GM21619 (cell line): ENCODE measurements at regions not wholly inside any gene's neighbourhood (a gene's known extent, or its start where the extent isn't known, plus 50 kb on each side); places are given as distances from the start of the nearest gene placed in this dataset.
A peak's percentile ranks its signal among the peaks of the same experiment; 100 is the strongest.
"Not testable (repeated sequence)": the region's sequence is repeated elsewhere in the genome, so short reads cannot be mapped to it uniquely, and the experiment has no call there.

Experiments used
- ATAC-seq: cut with Tn5 transposase; IDR thresholded peaks from one replicate; pipeline ENCODE4 v1.9.1; 2021; ENCODE audit not compliant: unreplicated experiment

DNA sequence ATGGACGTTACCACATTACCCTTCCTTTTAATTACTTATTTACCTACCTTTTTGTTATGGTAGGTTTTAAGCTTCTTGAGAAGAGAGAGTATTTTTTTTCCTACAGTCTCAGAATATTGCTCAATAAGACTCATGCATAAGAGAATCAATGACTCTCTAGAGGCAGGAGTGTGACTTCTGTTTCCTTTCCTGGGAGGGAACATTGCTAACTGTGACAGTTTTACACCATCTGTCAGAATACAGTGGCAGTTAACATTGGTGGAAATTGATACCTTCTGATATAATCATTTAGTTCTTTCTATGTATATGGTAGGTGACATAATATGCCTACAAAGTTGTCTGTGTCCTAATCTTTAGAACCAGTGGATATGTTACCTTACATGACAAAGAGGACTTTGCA is 348.7 kb upstream of the POT1 start:
- ATAC-seq = no peak

DNA sequence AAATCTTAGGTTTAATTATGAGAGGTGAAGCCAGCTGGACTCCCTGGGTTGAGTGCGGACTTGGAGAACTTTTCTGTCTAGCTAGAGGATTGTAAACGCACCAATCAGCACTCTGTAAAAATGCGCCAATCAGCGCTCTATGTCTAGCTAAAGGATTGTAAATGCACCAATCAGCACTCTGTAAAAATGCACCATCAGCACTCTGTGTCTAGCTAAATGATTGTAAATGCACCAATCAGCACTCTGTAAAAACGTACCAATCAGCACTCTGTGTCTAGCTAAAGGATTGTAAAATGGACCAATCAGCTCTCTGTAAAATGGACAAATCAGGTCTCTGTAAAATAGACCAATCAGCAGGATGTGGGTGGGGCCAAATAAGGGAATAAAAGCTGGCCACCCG is 345.1 kb upstream of the POT1 start:
- not testable (repeated sequence) for ATAC-seq

DNA sequence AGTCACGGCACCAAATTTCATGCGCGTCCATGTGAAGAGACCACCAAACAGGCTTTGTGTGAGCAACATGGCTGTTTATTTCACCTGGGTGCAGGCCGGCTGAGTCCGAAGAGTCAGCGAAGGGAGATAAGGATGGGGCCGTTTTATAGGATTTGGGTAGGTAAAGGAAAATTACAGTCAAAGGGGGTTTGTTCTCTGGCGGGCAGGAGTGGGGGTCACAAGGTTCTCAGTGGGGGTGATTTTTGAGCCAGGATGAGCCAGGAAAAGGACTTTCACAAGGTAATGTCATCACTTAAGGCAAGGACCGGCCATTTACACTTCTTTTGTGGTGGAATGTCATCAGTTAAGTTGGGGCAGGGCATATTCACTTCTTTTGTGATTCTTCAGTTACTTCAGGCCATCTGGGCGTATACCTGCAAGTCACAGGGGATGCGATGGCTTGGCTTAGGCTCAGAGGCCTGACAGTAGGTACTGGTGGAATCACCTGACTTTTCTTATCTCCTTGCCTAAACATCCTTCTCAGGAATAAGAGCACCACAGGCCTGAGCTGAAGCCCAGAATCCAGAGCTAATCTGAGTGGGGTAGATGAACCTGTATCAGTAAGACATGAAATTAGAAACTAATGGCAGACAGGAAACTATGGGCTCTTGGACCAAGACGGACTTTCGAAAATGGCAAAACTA is 334.7 kb upstream of the POT1 start:
- ATAC-seq = not testable (repeated sequence)

DNA sequence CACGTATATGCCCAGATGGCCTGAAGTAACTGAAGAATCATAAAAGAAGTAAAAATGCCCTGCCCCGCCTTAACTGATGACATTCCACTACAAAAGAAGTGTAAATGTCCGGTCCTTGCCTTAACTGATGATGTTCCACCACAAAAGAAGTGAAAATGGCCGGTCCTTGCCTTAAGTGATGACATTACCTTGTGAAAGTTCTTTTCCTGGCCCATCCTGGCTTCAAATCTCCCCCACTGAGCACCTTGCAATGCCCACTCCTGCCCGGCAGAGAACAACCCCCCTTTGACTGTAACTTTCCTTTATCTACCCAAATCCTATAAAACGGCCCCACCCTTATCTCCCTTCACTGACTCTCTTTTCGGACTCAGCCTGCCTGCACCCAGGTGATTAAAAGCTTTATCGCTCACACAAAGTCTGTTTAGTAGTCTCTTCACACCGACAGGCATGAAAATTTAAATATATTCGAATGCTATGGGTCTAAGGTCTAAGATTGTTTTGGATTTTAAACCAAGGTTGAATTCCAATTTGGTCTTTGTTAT is 329.3 kb upstream of the POT1 start:
- ATAC-seq = not testable (repeated sequence)

DNA sequence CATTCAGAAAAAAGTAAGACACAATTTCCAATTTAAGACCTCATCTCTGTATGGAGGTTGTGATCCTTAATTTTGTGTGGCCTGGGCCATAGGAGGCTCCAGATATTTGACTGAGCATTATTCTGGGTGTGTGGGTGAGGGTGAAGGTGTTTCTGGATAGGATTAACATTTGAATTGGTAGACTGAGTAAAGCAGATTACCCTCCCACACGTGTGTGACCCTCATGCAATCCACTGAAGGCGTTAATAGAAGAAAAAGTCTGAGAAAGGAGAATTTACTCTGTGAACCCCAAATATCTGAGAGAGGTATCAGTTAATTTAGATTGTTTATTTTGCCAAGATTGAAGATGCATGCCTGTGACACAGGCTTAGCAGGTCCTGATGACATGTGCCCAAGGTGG is 328.0 kb upstream of the POT1 start:
- no peak for ATAC-seq

DNA sequence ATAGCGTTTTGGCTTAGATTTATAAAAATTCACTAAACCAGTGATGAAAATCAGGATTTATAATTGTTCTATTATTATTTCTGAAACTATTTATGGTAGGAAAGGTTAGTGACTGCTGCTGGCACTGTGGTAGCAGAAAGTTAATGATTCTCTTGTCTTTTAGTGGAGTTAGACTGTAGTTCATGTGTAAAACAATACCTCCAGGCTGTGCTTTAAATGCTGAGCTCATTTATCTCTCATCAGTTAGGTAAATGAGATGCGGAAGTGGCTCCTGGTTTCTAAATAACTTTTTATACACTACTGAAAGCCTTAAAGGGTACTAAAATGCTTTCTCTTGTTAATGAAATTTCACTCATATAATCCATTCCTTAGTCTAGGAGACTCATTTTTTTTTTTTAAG is 326.8 kb upstream of the POT1 start:
- no peak for ATAC-seq

DNA sequence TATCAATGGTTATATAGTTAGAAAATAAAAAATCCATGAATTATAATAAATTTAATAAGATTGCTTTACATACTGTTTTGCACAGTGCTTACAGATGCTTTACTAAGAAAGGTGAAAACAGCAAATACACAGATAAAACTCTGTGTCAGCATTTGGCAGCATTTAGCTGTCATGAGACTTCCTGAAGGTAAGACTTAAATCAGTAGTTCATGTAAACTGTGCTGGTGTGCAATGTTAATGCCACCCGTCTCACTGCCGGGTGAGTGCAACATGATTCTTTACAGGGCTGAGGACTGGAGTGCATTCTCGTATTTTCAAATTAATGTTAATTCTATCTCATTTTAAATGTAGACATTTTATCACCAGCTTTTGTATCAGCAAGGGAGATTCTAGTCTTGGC is 326.2 kb upstream of the POT1 start:
- ATAC-seq = no peak

DNA sequence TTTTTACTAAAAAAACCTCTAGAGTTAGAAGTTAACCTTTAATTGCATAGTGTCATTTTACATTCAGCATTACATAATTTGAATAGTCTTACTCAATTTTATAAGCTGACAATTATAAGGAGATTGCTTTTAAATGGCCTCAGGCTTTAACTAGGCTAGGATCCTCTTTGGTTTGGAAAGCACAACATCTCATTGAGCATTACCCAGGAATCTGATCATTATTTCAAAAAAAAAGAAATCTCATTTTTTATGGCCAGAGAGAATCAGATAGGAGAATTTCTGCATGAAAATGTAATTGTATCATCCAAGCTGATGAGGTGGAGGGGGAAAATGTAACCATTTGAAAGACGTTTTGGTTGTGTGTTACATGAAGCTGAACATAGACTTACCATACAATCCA is 324.9 kb upstream of the POT1 start:
- no peak for ATAC-seq

DNA sequence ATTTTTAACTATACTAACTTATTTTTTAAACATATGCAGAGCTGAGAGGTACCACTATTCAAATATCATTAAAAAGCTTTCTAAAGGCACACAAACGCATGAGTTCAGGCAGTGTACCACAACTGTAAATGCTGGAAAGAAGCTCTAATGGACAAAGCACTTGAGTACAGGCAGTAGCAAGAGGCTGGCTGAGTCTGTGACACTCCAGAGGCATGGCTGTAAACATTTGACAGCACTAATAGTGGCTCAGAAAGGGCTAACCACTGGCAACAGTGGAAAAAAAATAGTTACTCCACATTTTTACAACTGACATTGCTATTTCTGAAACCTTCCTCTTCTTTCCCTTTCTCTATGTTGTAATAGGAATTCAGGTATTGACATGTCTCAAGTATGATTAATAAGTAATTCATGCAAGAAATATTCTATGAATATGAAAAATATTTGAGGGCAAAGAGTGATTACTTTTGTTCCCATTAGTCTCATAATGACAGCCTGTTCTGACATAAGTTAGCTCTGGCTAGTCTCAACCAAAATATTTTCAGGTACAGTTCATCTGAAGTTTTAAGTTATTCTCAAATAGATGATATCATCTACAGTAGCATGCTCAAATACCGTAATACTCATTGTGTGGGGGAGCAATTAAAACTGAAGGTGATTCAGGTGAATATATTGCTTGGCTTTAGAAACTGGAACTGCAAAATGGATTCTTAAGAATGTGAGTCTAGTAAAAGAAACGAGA is 324.0 kb upstream of the POT1 start:
- no peak for ATAC-seq

DNA sequence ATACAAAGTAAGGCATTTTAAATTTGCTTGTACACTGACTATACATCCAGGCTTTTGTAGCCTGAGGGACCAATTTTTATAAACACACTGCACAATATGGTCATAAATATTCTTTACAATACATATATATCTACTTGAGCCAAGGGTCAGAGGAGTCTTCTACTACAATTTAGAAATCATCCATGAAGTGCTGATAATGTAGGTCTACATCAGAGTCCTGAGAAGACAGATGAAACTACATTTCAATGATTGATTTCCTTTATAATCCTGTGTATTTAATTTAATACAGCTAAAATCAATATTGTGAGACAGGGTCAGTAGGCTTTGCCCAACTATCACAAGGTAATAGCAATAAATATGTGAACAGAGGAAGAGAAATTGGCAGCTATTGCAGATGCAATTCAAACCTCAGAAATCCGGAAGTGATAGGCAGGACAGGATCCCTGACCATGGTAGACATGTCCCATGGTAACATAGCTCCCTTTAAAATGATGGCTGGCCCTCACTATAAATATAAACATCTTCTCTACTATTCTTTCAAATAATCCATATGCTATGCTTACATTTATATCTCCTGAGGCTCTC is 318.0 kb upstream of the POT1 start:
- no peak for ATAC-seq

DNA sequence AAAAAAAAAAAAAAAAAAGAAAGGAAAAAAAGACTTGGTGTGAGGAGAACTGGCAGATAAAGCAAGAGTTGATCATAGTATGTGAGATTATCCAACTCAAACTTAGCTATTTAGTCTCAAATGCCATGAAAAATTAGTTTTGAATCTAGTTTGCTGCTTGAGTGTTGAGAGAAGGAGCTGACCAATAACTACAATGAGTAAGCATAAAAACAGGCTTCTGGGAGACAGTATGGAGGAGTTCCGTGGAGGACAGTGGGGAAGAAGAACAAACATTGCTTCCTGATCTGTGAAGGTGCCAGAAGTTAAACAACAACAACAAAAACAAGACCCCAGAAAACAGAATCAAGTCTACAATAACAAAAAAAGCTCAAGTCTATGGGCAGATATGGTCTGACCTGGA is 317.1 kb upstream of the POT1 start:
- no peak for ATAC-seq

DNA sequence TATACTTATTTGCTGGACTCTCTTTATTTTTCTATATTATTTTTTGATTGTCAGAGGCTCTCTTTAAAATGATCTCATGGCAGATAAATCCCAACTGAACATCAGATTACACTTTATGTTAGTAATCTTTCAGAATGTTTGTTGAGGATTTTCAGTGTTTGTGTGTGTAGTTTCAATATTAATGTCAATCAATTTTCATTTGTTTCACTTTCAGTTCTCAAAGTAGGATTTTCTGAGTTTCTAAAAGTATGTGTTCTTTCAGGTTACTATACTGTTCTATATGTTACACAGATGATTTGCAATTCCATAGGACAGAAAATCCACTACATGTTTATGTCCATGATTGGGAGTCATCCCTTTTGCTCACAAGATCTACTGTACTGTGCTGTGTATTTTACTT is 311.9 kb upstream of the POT1 start:
- peak; percentile 54 for ATAC-seq

DNA sequence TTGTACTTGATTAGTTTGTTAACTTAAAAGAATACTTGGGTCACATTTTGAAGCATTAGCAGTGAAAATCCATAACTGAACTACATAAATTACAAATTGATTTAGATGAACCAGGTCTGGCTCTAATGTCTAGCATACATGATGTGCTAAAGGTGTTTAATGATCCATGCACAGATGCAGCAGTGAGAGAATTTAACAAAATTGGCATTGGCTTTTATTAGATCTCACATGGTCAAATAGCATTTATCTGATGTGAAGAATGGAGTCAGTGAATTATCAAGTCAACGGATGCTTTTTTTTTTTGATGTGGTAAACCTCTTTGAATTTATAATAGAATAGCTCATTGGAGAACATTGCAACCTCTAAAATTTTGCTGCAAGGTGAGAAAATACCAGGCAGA is 293.0 kb upstream of the POT1 start:
- ATAC-seq = no peak

DNA sequence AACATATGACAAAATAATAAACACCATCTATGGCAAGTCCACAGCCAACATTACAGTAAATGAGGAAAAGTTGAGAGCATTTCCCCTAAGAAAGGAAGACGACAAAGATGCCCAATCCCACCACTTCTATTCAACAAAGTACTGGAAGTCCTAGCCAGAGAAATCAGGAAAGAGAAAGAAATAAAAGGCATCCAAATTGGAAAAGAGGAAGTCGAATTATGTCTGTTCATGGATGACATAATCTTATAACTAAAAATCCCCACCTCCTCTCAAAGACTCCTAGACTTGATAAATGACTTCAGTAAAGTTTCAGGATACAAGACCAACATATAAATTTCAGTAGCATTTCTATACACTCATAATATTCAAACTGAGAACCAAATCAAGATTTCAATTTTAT is 288.5 kb upstream of the POT1 start:
- ATAC-seq = no peak

DNA sequence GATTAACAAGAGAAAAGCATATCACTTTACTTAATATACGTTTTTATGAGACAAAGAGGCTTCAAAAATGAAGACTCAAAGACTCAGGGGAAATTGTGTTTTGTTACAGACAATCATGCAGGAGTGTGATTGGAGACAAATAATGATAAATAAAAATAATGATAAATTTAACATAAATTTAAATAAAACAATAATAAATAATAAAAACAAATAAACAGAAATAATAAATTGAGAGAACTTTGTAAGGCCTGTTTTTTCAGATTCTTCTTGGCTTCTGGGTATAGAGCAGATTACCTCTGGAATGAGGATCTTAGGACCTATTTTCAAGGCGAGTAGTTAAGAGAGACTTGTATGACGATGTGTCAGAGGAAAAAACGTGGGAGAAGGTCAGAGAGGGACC is 271.4 kb upstream of the POT1 start:
- no peak for ATAC-seq

DNA sequence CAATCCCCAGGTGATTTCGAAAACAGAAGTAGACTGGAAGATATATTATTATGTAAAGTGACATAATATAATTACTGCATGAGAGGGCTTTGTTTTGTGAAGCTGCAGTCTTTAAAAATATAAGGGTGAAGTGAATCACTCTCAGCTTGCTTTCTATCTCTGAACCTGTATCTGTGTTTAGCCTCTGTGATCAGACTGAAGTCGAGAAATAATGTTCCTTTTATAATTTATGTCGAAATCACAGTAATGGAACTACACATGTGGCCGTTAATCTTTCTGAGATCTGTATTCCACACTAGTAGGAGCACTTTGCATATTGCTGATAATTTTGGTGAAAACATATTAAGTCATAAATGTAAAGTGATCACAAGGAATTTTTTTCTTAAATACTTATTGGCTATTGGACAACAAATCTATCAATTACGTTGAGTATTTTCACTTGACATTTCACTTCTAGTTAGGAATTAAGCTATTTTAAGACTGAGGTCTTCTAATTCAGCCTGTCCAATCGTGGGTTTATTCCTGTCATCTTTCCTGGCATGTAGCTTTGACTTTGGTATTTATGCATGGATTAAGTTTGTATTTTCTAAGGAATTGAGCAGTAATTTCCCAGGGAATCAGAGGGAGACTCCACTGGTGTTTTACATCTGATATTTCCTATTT is 268.2 kb upstream of the POT1 start:
- ATAC-seq = no peak

DNA sequence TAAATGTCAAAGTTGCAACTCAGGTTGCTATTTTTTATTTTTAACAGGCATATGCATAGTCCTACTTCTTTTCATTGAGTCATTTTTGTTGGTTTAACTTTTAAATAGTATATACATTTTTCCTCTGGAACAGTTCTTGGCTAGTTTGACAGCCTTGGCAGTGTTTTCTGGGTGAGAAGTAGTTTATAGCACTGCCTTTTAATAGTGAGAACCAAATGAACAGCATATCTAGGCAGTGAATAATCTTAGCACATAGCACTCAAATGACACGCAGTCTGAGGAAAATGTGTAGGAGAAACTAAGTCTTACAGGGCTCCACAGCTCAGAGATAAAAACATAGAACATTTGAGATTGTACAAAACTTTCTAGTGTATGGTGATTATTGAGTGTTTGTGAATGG is 265.5 kb upstream of the POT1 start:
- no peak for ATAC-seq

DNA sequence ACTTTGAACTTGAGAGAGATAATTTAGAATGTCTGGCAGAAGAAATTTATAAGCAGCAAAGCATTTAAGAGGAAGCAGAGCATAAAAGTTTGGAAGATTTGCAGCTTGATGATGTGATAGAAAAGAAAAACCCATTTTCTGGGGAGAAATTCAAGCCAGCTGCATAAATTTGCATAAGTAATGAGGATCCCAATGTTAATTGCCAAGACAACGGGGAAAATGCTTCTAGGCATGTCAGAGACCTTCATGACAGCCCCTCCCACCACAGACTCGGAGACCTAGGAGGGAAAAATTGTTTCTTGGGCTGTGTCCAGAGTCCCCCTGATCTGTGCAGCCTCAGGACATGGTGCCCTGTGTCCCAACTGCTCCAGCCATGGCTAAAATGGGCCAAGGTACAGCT is 263.6 kb upstream of the POT1 start:
- ATAC-seq = no peak

DNA sequence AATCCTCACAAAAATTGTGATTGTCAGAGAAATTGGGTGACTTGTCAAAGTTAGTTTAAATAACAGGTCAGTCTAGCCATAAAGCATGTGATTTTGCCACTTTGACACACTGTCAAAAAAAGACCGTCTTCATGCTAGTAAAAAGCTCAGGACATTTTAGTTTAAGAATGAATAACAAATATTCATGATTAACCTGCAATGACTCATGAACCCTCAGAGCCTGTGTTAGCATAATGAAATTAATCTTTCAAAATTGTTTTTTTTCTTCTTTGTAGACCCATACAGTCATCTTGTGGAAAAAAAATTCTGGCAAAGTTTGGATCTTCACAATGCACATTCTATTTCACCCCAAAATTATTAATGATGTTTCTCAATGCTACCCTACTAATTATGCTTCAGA is 255.2 kb upstream of the POT1 start:
- no peak for ATAC-seq

DNA sequence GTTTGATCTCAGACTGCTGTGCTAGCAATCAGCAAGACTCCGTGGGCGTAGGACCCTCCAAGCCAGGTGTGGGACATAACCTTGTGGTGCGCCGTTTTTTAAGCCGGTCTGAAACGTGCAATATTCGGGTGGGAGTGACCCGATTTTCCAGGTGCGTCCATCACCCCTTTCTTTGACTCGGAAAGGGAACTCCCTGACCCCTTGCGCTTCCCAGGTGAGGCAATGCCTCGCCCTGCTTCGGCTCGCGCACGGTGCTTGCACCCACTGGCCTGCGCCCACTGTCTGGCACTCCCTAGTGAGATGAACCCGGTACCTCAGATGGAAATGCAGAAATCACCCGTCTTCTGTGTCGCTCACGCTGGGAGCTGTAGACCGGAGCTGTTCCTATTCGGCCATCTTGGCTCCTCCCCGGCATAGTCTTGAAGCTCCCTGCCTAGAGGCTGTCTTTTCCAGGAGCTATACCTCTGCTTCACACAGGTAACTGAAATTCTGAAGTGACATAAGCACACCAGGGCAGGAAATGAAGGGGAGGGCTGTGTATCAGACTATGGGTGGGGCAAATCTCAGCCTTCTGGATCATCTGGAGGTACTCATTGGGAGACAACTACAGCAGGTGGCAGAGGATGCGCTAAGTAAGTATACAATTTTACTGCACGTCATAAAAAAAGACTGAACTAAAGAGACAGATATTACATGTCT is 252.1 kb upstream of the POT1 start:
- not testable (repeated sequence) for ATAC-seq

DNA sequence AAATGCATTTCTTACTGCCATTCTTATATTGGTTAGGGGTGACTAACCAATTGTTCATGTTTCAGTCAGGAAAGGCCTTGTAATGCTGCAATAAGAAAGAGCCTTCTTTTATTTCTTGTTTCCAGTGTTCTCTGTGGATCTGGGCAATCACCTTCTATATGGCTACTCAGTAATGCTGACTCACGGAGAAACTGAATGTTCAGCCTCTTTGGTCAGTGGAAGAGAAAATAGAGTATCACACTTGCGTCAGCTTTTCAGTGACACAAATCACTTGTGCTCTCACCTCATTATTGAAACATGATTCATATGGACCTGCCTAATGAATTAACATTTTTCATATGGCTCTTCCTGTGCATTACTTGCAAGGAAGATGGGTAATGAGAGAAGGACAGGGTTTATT is 243.9 kb upstream of the POT1 start:
- ATAC-seq = no peak
